Small intestine (tissue), 7 donors: ENCODE measurements at regions not wholly inside any gene's neighbourhood (a gene's known extent, or its start where the extent isn't known, plus 50 kb on each side); places are given as distances from the start of the nearest gene placed in this dataset.
"Not testable (repeated sequence)": the region's sequence is repeated elsewhere in the genome, so short reads cannot be mapped to it uniquely, and the experiment has no call there.

Source experiments
- DNase-seq, 2 donors: peaks; one replicate each; pipeline versions ENCODE4 v3.0.0 to v3.0.0-alpha.2; 2013
- FAIRE-seq: peaks from 2 replicates; lab custom pipeline; 2012; peaks lifted over from hg19 to GRCh38; lab: Jason Lieb, UNC
- H3K27ac ChIP-seq, 3 donors: one replicate each; pipeline ENCODE4 v1.5.1; 2013; ENCODE audit warnings: low read length in 2 of 3, mild to moderate bottlenecking in 2 of 3, control low read depth in 1 of 3, inconsistent platforms in 1 of 3, low read depth in 1 of 3, moderate library complexity in 1 of 3
- H3K27me3 ChIP-seq, 3 donors: one replicate each; pipeline ENCODE4 v1.6.1; 2013; ENCODE audit warnings: low read length in 3 of 3, inconsistent platforms in 1 of 3; ENCODE audit not compliant: control insufficient read depth in 3 of 3, insufficient read depth in 3 of 3
- H3K36me3 ChIP-seq, 3 donors: one replicate each; pipeline ENCODE4 v1.6.1; 2013; ENCODE audit warnings: low read length in 3 of 3, inconsistent platforms in 1 of 3, low read depth in 1 of 3, mild to moderate bottlenecking in 1 of 3, moderate library complexity in 1 of 3; ENCODE audit not compliant: control insufficient read depth in 3 of 3, insufficient read depth in 2 of 3
- H3K4me1 ChIP-seq, 3 donors: one replicate each; pipeline ENCODE4 v1.6.1; 2013; ENCODE audit warnings: low read length in 2 of 3, inconsistent platforms in 1 of 3, low read depth in 1 of 3, mild to moderate bottlenecking in 1 of 3, moderate library complexity in 1 of 3; ENCODE audit not compliant: control insufficient read depth in 3 of 3, insufficient read depth in 2 of 3
- H3K4me3 ChIP-seq, 3 donors: one replicate each; pipeline ENCODE4 v1.5.1; 2013; ENCODE audit warnings: low read length in 3 of 3, control low read depth in 1 of 3, inconsistent platforms in 1 of 3, low read depth in 1 of 3, mild to moderate bottlenecking in 1 of 3, moderate library complexity in 1 of 3
- H3K9me3 ChIP-seq, 2 donors: one replicate each; pipeline ENCODE4 v1.6.1; 2013; ENCODE audit warnings: low read depth in 1 of 2, low read length in 1 of 2; ENCODE audit not compliant: control insufficient read depth in 2 of 2, insufficient read depth in 1 of 2
- WGBS, 3 donors: extraction: QIAGEN DNeasy Blood & Tissue Kit; methylation state at CpG; one replicate each; pipeline ENCODE4 v1.1.7; 2013; 5-methylcytosine and 5-hydroxymethylcytosine counted together
- donor health status: healthy with polysubstance abuse.
- donor health status: control.
- donor health status: control.
- donor health status: Bipolar disorder and iron deficiency.
- donor health status: healthy.

- DNase-seq (no peak), FAIRE-seq (no peak)
- Histone ChIP-seq H3K27ac (no peak overlapping the region), H3K36me3 (no peaks in the 10 kb centered on the region), H3K9me3 (peaks cover 0 to 7% of the 10 kb centered on the region in 2 donors), H3K4me3 (no peak overlapping the region), H3K4me1 (no peaks in the 10 kb centered on the region), H3K27me3 (no peaks in the 10 kb centered on the region)
- WGBS, 3 donors, result 72 to 78% (median 76%) methylated on average over 4 of the region's 4 CpGs
Measured at GRCh38 chr15:81643771-81644170, 269.8 kb upstream of the TMC3 start.

GRCh38 chr15:81642451-81642990 lies 268.5 kb upstream of the TMC3 start:
- Histone ChIP-seq H3K27ac (peak overlapping the region in 1 of 3 donors; percentile 76), H3K4me1 (no peaks in the 10 kb centered on the region), H3K9me3 (peaks cover 0 to 7% of the 10 kb centered on the region in 2 donors), H3K4me3 (no peak overlapping the region), H3K36me3 (no peaks in the 10 kb centered on the region), H3K27me3 (no peaks in the 10 kb centered on the region)
- WGBS, 3 donors, result 48 to 59% (median 57%) methylated on average over 4 of the region's 4 CpGs
- DNase-seq (peak in 1 of 2 donors; percentile 37), FAIRE-seq (no peak)

- not testable (repeated sequence) for H3K4me3 ChIP-seq, H3K36me3 ChIP-seq, H3K4me1 ChIP-seq, H3K27ac ChIP-seq, DNase-seq, FAIRE-seq, H3K27me3 ChIP-seq, H3K9me3 ChIP-seq
- WGBS, 3 donors, result 58 to 70% (median 58%) methylated on average over 2 of the region's 2 CpGs
Measured at GRCh38 chr15:81636064-81636463, 262.1 kb upstream of the TMC3 start.

GRCh38 chr15:81633889-81634288 lies 259.9 kb upstream of the TMC3 start:
- Histone ChIP-seq H3K4me3 (no peak overlapping the region), H3K27ac (no peak overlapping the region), H3K27me3 (no peaks in the 10 kb centered on the region), H3K9me3 (peaks cover 0 to 3% of the 10 kb centered on the region in 2 donors), H3K4me1 (no peaks in the 10 kb centered on the region), H3K36me3 (no peaks in the 10 kb centered on the region)
- no peak for FAIRE-seq
- no peak for DNase-seq
- WGBS, 3 donors, result 37 to 75% (median 55%) methylated on average over 6 of the region's 6 CpGs

- Histone ChIP-seq H3K27me3 (no peaks in the 10 kb centered on the region), H3K4me3 (no peak overlapping the region), H3K27ac (no peak overlapping the region), H3K9me3 (peaks cover 0 to 6% of the 10 kb centered on the region in 2 donors), H3K36me3 (no peaks in the 10 kb centered on the region), H3K4me1 (no peaks in the 10 kb centered on the region)
- 78 to 81% (median 78%) methylated on average over 2 of the region's 2 CpGs for WGBS, 3 donors
- DNase-seq (no peak), FAIRE-seq (no peak)
Measured at GRCh38 chr15:81625896-81626295, 251.9 kb upstream of the TMC3 start.

GRCh38 chr15:81619002-81619401 lies 245.0 kb upstream of the TMC3 start:
- DNase-seq (no peak), FAIRE-seq (no peak)
- no peaks in the 10 kb centered on the region for H3K36me3 ChIP-seq
- no peak overlapping the region for H3K27ac ChIP-seq
- no peak overlapping the region for H3K4me3 ChIP-seq
- no peaks in the 10 kb centered on the region for H3K27me3 ChIP-seq
- H3K9me3 ChIP-seq, result peaks cover 0 to 3% of the 10 kb centered on the region in 2 donors
- no peaks in the 10 kb centered on the region for H3K4me1 ChIP-seq
- 74 to 86% (median 82%) methylated on average over 4 of the region's 4 CpGs for WGBS, 3 donors

GRCh38 chr15:81612631-81613030 lies 238.6 kb upstream of the TMC3 start:
- no peak overlapping the region for H3K4me3 ChIP-seq
- no peaks in the 10 kb centered on the region for H3K4me1 ChIP-seq
- no peak overlapping the region for H3K27ac ChIP-seq
- H3K27me3 ChIP-seq, result no peaks in the 10 kb centered on the region
- H3K9me3 ChIP-seq, result no peaks in the 10 kb centered on the region
- WGBS, 3 donors, result 75 to 87% (median 77%) methylated on average over 2 of the region's 2 CpGs
- DNase-seq (no peak), FAIRE-seq (no peak)
- H3K36me3 ChIP-seq, result no peaks in the 10 kb centered on the region

- H3K27me3 ChIP-seq, result no peaks in the 10 kb centered on the region
- H3K4me3 ChIP-seq, result no peak overlapping the region
- H3K36me3 ChIP-seq, result no peaks in the 10 kb centered on the region
- no peaks in the 10 kb centered on the region for H3K4me1 ChIP-seq
- FAIRE-seq (no peak), DNase-seq (no peak)
- 57 to 76% (median 59%) methylated on average over 4 of the region's 4 CpGs for WGBS, 3 donors
- no peak overlapping the region for H3K27ac ChIP-seq
- H3K9me3 ChIP-seq, result no peaks in the 10 kb centered on the region
Measured at GRCh38 chr15:81611679-81612078, 237.7 kb upstream of the TMC3 start.

GRCh38 chr15:81608309-81608829 lies 234.4 kb upstream of the TMC3 start:
- Histone ChIP-seq H3K27me3 (no peaks in the 10 kb centered on the region), H3K4me3 (no peak overlapping the region), H3K36me3 (no peaks in the 10 kb centered on the region), H3K4me1 (no peaks in the 10 kb centered on the region), H3K27ac (no peak overlapping the region), H3K9me3 (no peaks in the 10 kb centered on the region)
- no peak for DNase-seq
- FAIRE-seq, result no peak
- WGBS, 3 donors, result 66 to 80% (median 70%) methylated on average over 2 of the region's 2 CpGs
